ELF-1 (cell line): ENCODE measurements at regions not wholly inside any gene's neighbourhood (a gene's known extent, or its start where the extent isn't known, plus 50 kb on each side); places are given as distances from the start of the nearest gene placed in this dataset.

Experiments
- DNase-seq: peaks from one replicate; pipeline ENCODE4 v3.0.0-alpha.2; 2016; ENCODE audit warnings: low read depth, low spot score

DNA sequence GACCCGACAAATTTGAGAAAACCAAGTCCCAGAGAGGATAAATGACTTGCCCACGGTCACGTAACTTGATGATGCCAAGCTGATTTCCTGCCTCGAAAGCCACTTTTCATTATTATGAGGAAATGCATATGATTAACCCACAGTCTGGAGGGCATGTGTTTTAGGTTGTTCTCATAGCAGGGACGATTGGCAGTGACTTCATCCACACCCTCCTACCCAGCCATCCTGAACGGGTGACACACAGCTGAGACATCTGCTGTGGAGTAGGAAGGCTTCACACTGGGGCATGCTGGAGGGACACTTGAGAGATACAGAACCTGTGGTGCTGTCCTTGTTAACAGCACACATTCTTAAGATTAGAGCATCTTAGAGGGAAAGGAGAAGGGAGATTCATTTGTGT is 65.4 kb upstream of the WDFY2 start:
- DNase-seq: no peak

DNA sequence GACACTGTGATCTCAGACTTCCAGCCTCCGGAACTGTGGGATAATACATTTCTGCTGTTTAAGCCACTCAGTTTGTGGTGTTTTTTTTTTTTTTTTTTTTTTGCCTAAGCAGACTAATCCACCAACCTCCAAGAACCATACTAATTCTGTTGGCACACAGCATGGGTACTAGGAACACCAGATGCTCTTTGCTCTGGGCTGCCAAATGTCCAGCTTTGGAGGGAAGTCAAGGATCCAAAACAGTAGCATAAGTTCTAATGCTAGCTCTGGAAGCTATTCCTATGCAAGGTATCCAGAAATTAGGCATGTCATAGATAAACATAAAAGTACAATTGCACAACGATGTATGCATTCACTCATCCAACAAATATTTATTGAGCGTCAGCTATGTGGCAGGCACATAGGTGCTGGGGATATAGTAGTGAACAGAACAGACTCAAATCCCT is 64.5 kb upstream of the WDFY2 start:
- no peak for DNase-seq

DNA sequence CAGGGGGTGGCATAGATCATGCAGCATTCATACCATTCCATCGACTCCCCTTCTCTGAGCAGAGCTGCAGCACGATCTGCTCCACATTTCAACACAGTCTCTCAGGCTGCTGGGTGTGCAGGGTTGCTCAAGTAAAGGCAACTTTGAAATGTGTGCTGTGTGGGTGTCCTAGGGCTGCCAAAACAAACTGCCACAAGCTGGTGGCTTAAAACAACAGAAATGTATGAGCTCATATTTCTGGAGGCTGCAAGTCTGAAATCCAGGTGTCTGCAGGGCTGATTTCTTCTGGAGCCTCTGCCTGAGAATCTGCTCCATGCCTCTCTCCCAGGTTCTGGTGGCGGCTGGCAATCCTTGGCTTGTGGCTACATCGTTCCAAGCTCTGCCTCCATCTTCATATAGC is 63.7 kb upstream of the WDFY2 start:
- DNase-seq: no peak

DNA sequence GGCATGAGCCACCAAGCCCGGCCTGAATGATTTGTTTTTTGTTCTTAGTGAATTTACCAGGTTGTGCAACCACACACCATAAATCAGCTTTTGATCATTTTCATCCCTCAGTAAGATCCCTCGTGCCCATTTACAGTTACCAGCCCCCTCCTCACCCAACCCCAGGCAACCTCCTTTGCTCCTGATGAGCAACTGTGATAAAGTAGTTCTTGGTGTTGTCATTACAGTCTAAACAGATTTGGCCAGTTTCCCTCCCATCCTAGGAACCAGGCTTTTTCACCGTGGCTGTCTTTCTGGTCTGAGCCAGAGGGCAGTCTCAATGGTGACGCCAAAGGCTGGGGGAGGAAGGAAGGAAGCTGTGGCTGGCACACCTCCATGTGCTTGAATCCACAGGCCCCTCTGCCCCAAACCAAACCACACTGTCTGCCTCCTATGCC is 61.2 kb upstream of the WDFY2 start:
- DNase-seq: peak; percentile 41

DNA sequence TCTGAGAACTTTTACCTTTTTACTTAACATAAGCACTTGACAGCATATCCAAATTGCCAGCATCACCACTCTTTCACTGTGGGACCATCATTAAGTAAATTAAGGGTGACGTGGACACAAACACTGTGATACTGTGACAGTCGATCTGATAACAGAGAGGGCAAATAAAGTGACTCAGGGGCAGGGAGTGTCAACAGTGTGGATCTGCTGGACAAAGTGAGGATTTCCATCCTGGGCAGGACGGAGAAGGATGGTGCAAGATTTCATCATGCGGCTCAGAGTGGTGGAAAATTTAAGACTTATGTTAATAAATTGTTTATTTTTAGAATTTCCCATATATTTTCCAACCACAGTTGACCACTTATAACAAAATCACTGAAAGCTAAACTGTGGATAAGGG is 60.0 kb upstream of the WDFY2 start:
- no peak for DNase-seq

DNA sequence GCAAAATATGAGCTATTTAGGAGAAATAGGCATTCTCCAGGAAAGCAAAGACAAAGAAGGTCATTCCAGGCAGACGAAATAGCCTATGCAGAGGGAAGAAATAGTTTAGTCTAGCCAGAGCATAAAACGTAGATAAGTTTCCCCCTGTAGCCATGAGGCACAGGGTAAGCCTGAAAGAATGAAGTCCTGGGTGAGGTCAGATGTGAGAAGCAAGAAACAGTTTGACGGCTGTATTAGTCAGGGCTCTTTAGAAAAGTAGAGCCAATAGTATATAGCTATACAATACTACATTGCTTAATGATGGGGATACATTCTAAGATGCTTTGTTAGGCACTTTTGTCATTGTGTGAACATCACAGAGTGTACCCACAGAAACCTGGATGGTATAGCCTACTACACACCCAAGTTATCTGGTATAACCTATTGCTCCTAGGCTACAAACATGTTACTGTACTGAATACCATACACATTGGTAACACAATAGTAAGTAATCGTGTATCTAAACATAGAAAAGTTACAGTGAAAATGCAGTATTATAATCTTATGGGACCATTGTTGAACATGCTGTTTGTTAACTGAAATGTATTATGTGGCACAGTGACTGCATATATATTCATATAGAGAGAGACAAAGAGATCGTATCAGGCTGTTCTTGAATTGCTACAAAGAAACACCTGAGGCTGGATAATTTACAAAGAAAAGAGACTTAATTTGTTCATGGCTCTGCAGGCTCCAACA is 59.3 kb upstream of the WDFY2 start:
- no peak for DNase-seq

DNA sequence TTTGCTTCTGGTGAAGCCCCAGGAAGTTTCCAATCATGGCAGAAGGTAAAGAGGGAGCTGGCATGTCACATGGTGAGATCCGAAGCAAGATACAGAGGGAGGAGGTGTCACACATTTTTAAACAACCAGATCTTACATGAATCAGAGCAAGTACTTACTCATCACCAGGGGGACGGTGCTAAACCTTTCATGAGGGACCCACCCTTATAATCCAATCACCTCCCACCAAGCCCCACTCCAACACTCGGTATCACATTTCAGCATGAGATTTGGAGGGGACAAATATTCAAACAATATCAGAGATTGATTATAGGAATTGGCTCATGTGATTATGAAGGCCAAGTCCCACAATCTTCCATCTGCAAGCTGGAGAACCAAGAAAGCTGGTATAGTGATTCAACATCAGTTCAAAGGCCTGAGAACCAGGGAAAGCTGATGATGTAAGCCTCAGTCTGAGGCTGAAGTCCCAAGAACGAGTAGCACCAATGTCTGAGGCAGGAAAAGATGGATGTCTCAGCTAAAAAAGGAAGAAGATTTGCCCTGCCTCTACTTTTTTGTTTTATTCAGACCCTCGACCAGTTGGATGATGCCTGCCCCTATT is 58.6 kb upstream of the WDFY2 start:
- DNase-seq: no peak

DNA sequence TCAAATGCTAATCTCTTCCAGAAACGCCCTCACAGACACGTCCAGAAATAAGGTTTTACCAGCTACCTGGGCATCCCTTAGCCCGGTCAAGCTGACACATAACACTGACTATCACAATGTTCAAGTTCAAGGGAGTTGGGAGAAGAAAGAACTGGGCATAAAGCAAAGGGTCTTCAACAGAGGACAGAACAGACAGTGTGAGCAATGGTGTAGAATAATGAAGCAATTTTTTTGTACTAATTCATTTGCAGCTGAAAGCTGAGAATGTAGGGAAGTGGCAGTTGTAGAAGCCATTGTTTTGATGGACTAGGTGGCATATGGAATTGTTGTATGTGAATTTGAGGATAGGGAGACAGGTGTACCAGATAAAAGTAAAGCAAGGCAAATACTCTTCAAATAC is 58.1 kb upstream of the WDFY2 start:
- no peak for DNase-seq

DNA sequence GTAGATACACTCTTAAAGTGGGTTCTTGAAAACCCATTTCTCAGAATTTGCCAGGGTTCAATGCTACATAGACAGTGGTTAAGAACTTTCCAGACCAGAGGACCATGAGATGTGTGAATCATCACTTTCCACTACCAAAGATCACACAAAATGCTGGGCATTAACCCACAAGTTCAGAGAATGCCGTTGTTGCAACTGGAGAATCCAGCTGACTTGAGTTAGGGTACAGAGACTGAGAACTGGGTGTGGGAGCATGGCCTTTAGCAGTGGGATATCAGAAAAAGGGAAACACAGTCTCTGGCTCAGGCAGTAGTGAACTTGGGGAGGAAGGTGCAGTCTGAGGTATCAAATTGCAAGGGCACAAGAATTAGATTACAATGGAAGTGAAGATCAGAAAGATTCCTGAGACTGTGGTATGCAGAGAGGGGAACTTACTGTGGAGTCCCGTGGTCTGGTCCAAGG is 51.5 kb upstream of the WDFY2 start:
- DNase-seq: no peak

DNA sequence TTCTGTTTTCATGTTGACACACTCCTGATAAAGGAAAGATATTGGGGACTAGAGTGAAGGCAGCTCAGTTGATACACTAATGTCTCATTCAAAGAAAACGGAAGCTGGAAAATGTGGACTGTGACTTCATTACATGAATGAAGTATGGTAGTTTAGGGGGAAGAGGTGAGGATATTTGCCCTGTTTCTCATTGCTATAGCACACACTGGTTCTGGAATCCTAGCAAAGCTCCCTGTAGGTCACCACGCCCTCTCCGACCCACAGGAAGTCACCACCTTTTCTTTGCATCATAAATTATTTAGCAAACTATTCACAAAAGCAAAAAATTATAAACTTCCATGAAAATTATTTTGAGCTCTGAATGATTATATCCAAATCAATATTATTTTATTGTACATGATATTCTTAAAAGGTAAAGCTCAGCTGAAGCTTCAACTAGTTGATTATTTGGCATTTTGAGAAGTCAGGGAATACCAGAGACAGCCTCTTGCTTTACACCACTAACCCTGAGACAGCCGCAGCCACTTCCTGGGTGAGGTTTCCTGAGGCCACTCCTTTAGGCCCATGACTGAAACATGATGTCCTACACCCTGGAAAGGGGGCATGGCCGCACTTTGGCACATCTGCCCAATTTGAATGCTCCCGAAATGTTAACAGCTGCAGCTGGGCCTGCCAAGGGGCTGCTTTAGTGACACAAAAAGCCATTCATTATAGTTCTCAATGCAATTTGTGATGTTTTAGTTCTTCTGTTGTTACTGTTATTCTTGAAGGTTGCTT is 50.0 kb upstream of the WDFY2 start:
- DNase-seq: no peak
